Nephron (organoid): ENCODE measurements at regions not wholly inside any gene's neighbourhood (a gene's known extent, or its start where the extent isn't known, plus 50 kb on each side); places are given as distances from the start of the nearest gene placed in this dataset.

Experiments
- H3K27ac Mint-ChIP-seq, 3 experiments: 2 replicates each; pipeline ENCODE4 v1.8.0; 2020; ENCODE audit warnings: mixed read lengths in 3 of 3, mild to moderate bottlenecking in 2 of 3, moderate library complexity in 1 of 3
- H3K27me3 Mint-ChIP-seq: 2 replicates; pipeline ENCODE4 v1.8.0; 2021; ENCODE audit warnings: low read depth, mild to moderate bottlenecking, moderate library complexity, mixed read lengths
- H3K36me3 Mint-ChIP-seq: 2 replicates; pipeline ENCODE4 v1.8.0; 2020; ENCODE audit warnings: low read depth, mixed read lengths
- H3K4me1 Mint-ChIP-seq: 2 replicates; pipeline ENCODE4 v1.8.0; 2020; ENCODE audit warnings: mixed read lengths
- H3K4me3 Mint-ChIP-seq, 3 experiments: 2 replicates each; pipeline ENCODE4 v1.8.0; 2020; ENCODE audit warnings: mild to moderate bottlenecking in 3 of 3, mixed read lengths in 3 of 3, moderate library complexity in 2 of 3
- H3K9me3 Mint-ChIP-seq: 2 replicates; pipeline ENCODE4 v1.8.0; 2020; ENCODE audit warnings: mixed read lengths
- TF ChIP-seq, protein P1 (sequence below), 3 experiments: fragments of 200-600 bp; sonication (generic); IDR thresholded peaks; one replicate each; pipeline ENCODE4 v1.5.0; 2021; ENCODE audit warnings: antibody characterized with exemption in 3 of 3; ENCODE audit not compliant: unreplicated experiment in 3 of 3

DNA sequence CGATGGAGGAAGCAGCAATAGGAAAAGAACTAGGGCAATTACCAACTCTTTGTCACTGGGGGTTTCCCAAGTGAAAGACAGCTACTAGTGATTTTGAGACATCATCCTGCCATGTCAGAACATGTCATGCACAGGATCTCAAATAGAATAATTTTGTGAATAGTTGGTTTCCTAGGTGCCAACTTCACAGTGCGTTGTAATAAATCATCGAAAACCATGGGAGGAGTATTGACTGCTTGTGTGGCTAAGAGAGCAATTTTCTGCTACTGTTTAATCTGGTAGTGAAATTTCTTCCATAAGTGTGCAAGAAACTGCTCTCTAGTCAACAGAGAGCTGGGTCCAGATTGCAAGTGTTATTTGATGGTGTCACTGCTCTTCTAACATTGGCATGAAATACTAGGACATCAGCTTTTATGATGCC is 168.6 kb downstream of the NNT start:
- TF ChIP-seq, protein P1, sequence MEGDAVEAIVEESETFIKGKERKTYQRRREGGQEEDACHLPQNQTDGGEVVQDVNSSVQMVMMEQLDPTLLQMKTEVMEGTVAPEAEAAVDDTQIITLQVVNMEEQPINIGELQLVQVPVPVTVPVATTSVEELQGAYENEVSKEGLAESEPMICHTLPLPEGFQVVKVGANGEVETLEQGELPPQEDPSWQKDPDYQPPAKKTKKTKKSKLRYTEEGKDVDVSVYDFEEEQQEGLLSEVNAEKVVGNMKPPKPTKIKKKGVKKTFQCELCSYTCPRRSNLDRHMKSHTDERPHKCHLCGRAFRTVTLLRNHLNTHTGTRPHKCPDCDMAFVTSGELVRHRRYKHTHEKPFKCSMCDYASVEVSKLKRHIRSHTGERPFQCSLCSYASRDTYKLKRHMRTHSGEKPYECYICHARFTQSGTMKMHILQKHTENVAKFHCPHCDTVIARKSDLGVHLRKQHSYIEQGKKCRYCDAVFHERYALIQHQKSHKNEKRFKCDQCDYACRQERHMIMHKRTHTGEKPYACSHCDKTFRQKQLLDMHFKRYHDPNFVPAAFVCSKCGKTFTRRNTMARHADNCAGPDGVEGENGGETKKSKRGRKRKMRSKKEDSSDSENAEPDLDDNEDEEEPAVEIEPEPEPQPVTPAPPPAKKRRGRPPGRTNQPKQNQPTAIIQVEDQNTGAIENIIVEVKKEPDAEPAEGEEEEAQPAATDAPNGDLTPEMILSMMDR (IDR thresholded peaks at IDR 0.05; ENCODE audit: unreplicated experiment in 3 of 3): no peak
- Mint-ChIP-seq H3K36me3 (no peaks in the 10 kb centered on the region), H3K4me3 (no peak overlapping the region), H3K27ac (peak overlapping the region in 1 of 3 experiments; percentile 30), H3K27me3 (no peaks in the 10 kb centered on the region), H3K4me1 (peaks cover 19% of the 10 kb centered on the region), H3K9me3 (no peaks in the 10 kb centered on the region)

GRCh38 chr5:43769571-43770355 is 166.8 kb downstream of the NNT start:
- H3K27ac Mint-ChIP-seq: peak overlapping the region in 2 of 3 experiments; percentile 70 to 78
- no peaks in the 10 kb centered on the region for H3K9me3 Mint-ChIP-seq
- TF ChIP-seq, protein P1 (IDR thresholded peaks at IDR 0.05; ENCODE audit: unreplicated experiment in 3 of 3): no peak
- no peaks in the 10 kb centered on the region for H3K36me3 Mint-ChIP-seq
- peaks cover 19% of the 10 kb centered on the region for H3K4me1 Mint-ChIP-seq
- H3K27me3 Mint-ChIP-seq: no peaks in the 10 kb centered on the region
- no peak overlapping the region for H3K4me3 Mint-ChIP-seq
